ENCODE measurements at regions not wholly inside any gene's neighbourhood (a gene's known extent, or its start where the extent isn't known, plus 50 kb on each side); places are given as distances from the start of the nearest gene placed in this dataset.
"Not testable (repeated sequence)": the region's sequence is repeated elsewhere in the genome, so short reads cannot be mapped to it uniquely, and the experiment has no call there.

- DNase-seq (ENCODE audit: low read depth): no peak
- no peak for TF ChIP-seq CTCF (conservative IDR thresholded peaks at IDR 0.05; ENCODE audit: low read depth, low read length)
- H3K4me3 ChIP-seq (ENCODE audit: low read depth, low read length): no peak overlapping the region
These were observed 570.1 kb upstream of the ACTRT1 start for GRCh38 chrX:128622296-128622695.

GRCh38 chrX:128619490-128619889, 567.3 kb upstream of the ACTRT1 start:
- no peak overlapping the region for H3K4me3 ChIP-seq (ENCODE audit: low read depth, low read length)
- no peak for DNase-seq (ENCODE audit: low read depth)
- no peak for TF ChIP-seq CTCF (conservative IDR thresholded peaks at IDR 0.05; ENCODE audit: low read depth, low read length)

GRCh38 chrX:128616933-128617332, 564.7 kb upstream of the ACTRT1 start:
- H3K4me3 ChIP-seq (ENCODE audit: low read depth, low read length): no peak overlapping the region
- no peak for DNase-seq (ENCODE audit: low read depth)
- no peak for TF ChIP-seq CTCF (conservative IDR thresholded peaks at IDR 0.05; ENCODE audit: low read depth, low read length)

- not testable (repeated sequence) for H3K4me3 ChIP-seq (ENCODE audit: low read depth, low read length); DNase-seq (ENCODE audit: low read depth)
These were observed 554.6 kb upstream of the ACTRT1 start for GRCh38 chrX:128606817-128607216.

- not testable (repeated sequence) for H3K4me3 ChIP-seq (ENCODE audit: low read depth, low read length); DNase-seq (ENCODE audit: low read depth)
These were observed 554.2 kb upstream of the ACTRT1 start for GRCh38 chrX:128606357-128606756.

GRCh38 chrX:128601706-128602105, 549.5 kb upstream of the ACTRT1 start:
- TF ChIP-seq CTCF (conservative IDR thresholded peaks at IDR 0.05; ENCODE audit: low read depth, low read length): no peak
- H3K4me3 ChIP-seq (ENCODE audit: low read depth, low read length): no peak overlapping the region
- no peak for DNase-seq (ENCODE audit: low read depth)

GRCh38 chrX:128599632-128600031, 547.4 kb upstream of the ACTRT1 start:
- TF ChIP-seq CTCF (conservative IDR thresholded peaks at IDR 0.05; ENCODE audit: low read depth, low read length): no peak
- no peak for DNase-seq (ENCODE audit: low read depth)

GRCh38 chrX:128582036-128582435, 529.8 kb upstream of the ACTRT1 start:
- TF ChIP-seq CTCF (conservative IDR thresholded peaks at IDR 0.05; ENCODE audit: low read depth, low read length): no peak
- no peak for DNase-seq (ENCODE audit: low read depth)
- no peak overlapping the region for H3K4me3 ChIP-seq (ENCODE audit: low read depth, low read length)

More at GRCh38 chrX:128599632-128600031, 547.4 kb upstream of the ACTRT1 start:
- no peak overlapping the region for H3K4me3 ChIP-seq (ENCODE audit: low read depth, low read length)

Measured in epithelial cell of proximal tubule (primary cell).